ENCODE measurements at regions not wholly inside any gene's neighbourhood (a gene's known extent, or its start where the extent isn't known, plus 50 kb on each side); places are given as distances from the start of the nearest gene placed in this dataset.

- TF ChIP-seq ARID4B (CRISPR knock-in tag; IDR thresholded peaks at IDR 0.05) (no peak), E4F1 (CRISPR knock-in tag; IDR thresholded peaks at IDR 0.05; ENCODE audit: borderline replicate concordance) (no peak), ATF3 (IDR thresholded peaks at IDR 0.05) (peak; percentile 97), ATF3 (CRISPR knock-in tag; conservative IDR thresholded peaks at IDR 0.05) (peak; percentile 95), ZNF24 (IDR thresholded peaks at IDR 0.05) (no peak), MCM2 (IDR thresholded peaks at IDR 0.05; ENCODE audit: low read depth) (no peak), TSC22D4 (tag; IDR thresholded peaks at IDR 0.05) (no peak), POLR3G (IDR thresholded peaks at IDR 0.05; ENCODE audit: extremely low read depth, insufficient read length, insufficient replicate concordance) (no peak), FOXO4 (CRISPR knock-in tag; IDR thresholded peaks at IDR 0.05) (no peak), ZNF586 (CRISPR knock-in tag; conservative IDR thresholded peaks at IDR 0.05) (no peak), CBFB (CRISPR knock-in tag; IDR thresholded peaks at IDR 0.05) (no peak), RBM14 (IDR thresholded peaks at IDR 0.05; ENCODE audit: borderline replicate concordance, insufficient read depth, low read depth, low read length) (no peak), DPF2 (IDR thresholded peaks at IDR 0.05) (peak; percentile 88), POLR2AphosphoS5 (IDR thresholded peaks at IDR 0.05; ENCODE audit: control insufficient read depth, insufficient read depth, low read depth, low read length) (peak; percentile 70; the same call in 1 of the 2 replicates), MIER1 (IDR thresholded peaks at IDR 0.05; ENCODE audit: low read depth) (no peak), ZBTB34 (CRISPR knock-in tag; IDR thresholded peaks at IDR 0.05) (no peak), ZNF212 (CRISPR knock-in tag; IDR thresholded peaks at IDR 0.05) (no peak), ESRRA (IDR thresholded peaks at IDR 0.05; ENCODE audit: borderline replicate concordance, low read depth) (no peak)
Observed at GRCh38 chr5:57042524-57042931, 90.6 kb upstream of the MIER3 start (continued).
